ENCODE measurements at regions not wholly inside any gene's neighbourhood (a gene's known extent, or its start where the extent isn't known, plus 50 kb on each side); places are given as distances from the start of the nearest gene placed in this dataset.

- no peak for DNase-seq
Observed at GRCh38 chr11:110032259-110032658, 60.9 kb upstream of the ZC3H12C start.

GRCh38 chr11:110032957-110033570, 60.1 kb upstream of the ZC3H12C start:
- DNase-seq: no peak

- DNase-seq: no peak
Observed at GRCh38 chr11:110034806-110035205, 58.4 kb upstream of the ZC3H12C start.

GRCh38 chr11:110035357-110035756, 57.8 kb upstream of the ZC3H12C start:
- no peak for DNase-seq

GRCh38 chr11:110038201-110038600, 55.0 kb upstream of the ZC3H12C start:
- DNase-seq: no peak
